Activated T-cell treated with anti-CD3 and anti-CD28 coated beads, Interleukin-2, amount 50 U/mL, for 24 hours (primary cell): ENCODE measurements at regions not wholly inside any gene's neighbourhood (a gene's known extent, or its start where the extent isn't known, plus 50 kb on each side); places are given as distances from the start of the nearest gene placed in this dataset.
"Not testable (repeated sequence)": the region's sequence is repeated elsewhere in the genome, so short reads cannot be mapped to it uniquely, and the experiment has no call there.

Source experiments
- DNase-seq: peaks from one replicate; pipeline ENCODE4 v3.0.0-alpha.2; 2020
- H3K27ac Mint-ChIP-seq: 2 replicates; pipeline ENCODE4 v1.8.0; 2020; ENCODE audit warnings: mild to moderate bottlenecking, mixed read lengths
- H3K27me3 Mint-ChIP-seq: 2 replicates; pipeline ENCODE4 v1.8.0; 2020; ENCODE audit warnings: mixed read lengths
- H3K36me3 Mint-ChIP-seq: 2 replicates; pipeline ENCODE4 v1.8.0; 2020; ENCODE audit warnings: low read depth, mixed read lengths
- H3K4me1 Mint-ChIP-seq: 2 replicates; pipeline ENCODE4 v1.8.0; 2020; ENCODE audit warnings: low read depth, mixed read lengths
- H3K4me3 Mint-ChIP-seq: 2 replicates; pipeline ENCODE4 v1.8.0; 2020; ENCODE audit warnings: mild to moderate bottlenecking, moderate library complexity, mixed read lengths
- H3K9me3 Mint-ChIP-seq: 2 replicates; pipeline ENCODE4 v1.8.0; 2020; ENCODE audit warnings: mixed read lengths

DNA sequence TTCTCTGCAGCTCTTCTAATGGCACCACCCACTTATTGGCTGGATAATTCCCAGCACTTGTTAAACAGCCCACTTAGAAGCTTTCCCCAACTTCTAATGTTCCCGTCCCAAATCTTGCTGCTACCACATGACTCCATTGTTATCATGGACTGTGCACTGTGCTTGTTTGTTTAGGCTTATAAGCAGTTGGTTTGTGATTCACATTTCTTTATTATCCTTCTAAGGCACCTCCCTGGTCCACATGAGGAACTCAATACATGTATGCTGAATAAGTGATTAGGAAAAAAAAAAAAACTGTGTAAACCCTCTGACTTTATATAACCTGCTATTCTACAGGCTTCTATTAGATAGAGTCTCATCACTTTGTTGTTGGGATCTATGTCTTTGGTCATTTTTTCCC lies 311.7 kb upstream of the CHRNA7 start:
- not testable (repeated sequence) for H3K27ac Mint-ChIP-seq, H3K27me3 Mint-ChIP-seq, H3K4me3 Mint-ChIP-seq, H3K4me1 Mint-ChIP-seq, H3K36me3 Mint-ChIP-seq, DNase-seq, H3K9me3 Mint-ChIP-seq

DNA sequence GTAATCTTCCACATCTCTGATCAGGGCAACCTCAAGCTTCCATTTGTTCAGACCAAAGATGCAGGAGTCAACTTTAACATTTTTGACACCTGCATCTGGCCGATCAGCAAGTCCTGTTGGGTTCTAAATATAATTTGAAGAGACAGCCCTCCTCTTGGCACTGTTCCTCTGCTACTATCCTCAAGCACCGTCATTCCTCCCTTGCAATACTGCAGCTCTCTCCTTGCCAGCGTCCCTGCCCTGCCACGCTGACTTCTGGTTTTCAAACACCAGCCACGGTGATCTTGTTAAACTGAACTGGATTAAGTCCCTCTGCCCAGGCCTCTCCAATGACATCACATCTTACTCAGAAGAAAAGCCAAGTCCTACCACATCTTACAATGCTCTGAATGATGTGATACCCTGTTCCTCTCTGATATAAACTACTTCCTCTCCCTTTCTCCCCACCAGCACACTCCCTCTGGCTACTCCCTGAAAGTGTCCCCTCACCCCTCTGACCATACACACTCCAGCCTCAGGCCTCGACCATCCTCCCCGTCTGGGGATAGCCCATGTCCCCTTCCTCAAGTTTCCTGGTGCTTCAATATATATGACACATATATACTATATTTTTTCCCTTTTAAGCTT lies 310.8 kb upstream of the CHRNA7 start:
- H3K27ac Mint-ChIP-seq, DNase-seq, H3K4me1 Mint-ChIP-seq, H3K36me3 Mint-ChIP-seq, H3K27me3 Mint-ChIP-seq, H3K4me3 Mint-ChIP-seq, H3K9me3 Mint-ChIP-seq: not testable (repeated sequence)

DNA sequence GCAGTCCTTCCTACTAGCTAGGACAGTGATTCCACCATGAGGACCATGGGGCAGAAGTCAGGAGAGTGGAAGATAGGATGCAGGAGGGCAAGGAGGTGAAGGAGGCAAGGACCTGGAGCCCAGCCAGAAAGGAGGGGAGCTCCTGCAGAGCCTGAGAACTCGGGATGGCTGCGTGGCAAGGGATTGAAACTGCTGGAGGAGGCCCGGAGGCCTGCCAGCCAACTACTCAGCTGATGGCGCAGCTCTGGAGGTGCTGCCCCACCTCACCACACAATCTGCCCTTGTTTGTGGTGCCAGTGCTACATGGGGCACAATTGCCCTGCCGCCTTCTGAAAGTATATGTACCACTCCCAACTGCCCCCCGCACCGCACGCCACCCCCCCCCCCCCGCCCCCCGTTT lies 307.3 kb upstream of the CHRNA7 start:
- not testable (repeated sequence) for H3K27ac Mint-ChIP-seq, DNase-seq, H3K4me1 Mint-ChIP-seq, H3K27me3 Mint-ChIP-seq, H3K4me3 Mint-ChIP-seq, H3K9me3 Mint-ChIP-seq, H3K36me3 Mint-ChIP-seq

DNA sequence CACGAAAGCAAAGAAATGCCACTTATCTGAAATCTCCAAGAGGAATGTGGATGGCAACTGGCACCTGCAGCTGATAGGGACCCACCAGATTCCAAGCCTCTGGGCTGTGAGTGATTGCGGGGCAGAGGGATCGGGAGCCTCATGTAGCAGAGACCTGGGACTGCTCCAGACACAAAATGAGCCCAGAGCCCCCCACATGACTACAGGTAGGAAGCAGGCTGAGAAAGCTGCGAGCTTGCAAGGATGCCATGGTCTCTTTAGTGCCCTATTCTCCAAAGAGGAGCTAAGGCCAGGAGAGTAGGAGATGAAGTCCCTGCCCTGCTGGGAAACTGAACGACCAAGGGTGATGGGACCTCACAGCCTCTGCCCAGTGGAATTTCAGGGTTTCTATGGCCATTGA lies 305.4 kb upstream of the CHRNA7 start:
- H3K4me1 Mint-ChIP-seq, H3K4me3 Mint-ChIP-seq, H3K27ac Mint-ChIP-seq, H3K9me3 Mint-ChIP-seq, DNase-seq, H3K36me3 Mint-ChIP-seq: not testable (repeated sequence)
- H3K27me3 Mint-ChIP-seq, result peaks cover 17% of the 10 kb centered on the region

DNA sequence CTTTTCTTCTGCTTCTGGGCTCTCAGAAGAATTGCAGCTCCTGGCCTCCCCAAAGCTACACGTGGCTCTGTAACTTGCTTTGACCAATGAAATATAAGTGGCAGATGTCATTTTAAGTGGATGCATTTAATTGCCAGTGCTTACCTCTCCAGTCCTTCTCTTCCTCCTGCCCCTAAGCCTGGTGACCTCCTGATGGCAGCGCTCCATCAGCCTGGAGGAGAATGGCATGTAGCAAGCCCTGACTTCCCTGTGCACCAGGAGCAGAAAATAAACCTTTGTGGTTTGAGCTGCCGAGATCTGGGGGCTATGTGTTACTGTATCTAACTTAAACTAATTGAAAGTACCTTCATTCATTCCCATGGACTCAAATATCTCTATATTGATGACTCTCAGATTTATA lies 304.7 kb upstream of the CHRNA7 start:
- H3K27ac Mint-ChIP-seq, H3K36me3 Mint-ChIP-seq, DNase-seq, H3K9me3 Mint-ChIP-seq, H3K4me1 Mint-ChIP-seq, H3K4me3 Mint-ChIP-seq: not testable (repeated sequence)
- peaks cover 22% of the 10 kb centered on the region for H3K27me3 Mint-ChIP-seq

DNA sequence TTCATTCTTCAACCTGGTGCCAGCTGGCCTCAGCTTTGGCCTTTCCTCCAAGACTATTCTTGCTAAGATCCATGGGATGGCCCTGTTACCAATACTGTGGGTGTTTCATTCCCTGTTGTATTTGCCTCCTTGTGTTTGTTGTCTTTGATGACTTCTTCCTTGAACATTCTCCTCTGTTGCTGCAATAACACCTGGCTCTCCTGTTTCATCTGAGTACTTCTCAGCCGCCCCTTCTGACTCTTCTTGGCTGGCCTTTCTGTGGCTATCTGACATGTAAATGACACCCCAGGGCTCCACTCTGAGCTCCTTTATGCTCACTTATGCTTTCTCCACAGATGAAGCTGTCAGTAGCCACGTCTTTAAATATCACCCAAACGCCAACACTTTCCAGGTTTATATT lies 302.7 kb upstream of the CHRNA7 start:
- no peak overlapping the region for H3K27ac Mint-ChIP-seq
- H3K4me3 Mint-ChIP-seq, result no peak overlapping the region
- no peaks in the 10 kb centered on the region for H3K4me1 Mint-ChIP-seq
- peaks cover 34% of the 10 kb centered on the region for H3K27me3 Mint-ChIP-seq
- DNase-seq, result no peak
- H3K9me3 Mint-ChIP-seq, result peaks cover 4% of the 10 kb centered on the region
- H3K36me3 Mint-ChIP-seq, result no peaks in the 10 kb centered on the region

DNA sequence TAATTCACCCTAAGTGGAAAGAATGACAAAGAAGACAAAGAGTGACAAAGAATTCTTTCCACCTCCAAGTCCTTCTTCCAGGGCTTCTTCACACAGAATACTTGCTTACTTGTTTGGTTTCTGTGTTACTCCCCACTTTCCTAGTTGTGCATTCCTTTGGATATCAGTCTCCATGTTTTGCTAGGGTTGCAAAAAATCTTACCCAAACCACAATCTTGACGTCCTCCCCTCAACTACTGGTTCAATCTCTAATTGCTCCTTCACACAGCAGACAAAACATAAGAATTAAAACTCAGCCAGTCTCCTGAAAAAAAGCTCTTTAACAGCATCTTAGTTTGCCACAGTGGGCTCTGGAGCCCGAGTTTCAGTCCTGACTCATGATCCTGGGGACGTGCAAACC lies 297.6 kb upstream of the CHRNA7 start:
- Mint-ChIP-seq H3K27ac (no peak overlapping the region), H3K27me3 (peaks cover 47% of the 10 kb centered on the region), H3K4me1 (no peaks in the 10 kb centered on the region), H3K36me3 (no peaks in the 10 kb centered on the region), H3K4me3 (no peak overlapping the region), H3K9me3 (peaks cover 4% of the 10 kb centered on the region)
- DNase-seq, result no peak

DNA sequence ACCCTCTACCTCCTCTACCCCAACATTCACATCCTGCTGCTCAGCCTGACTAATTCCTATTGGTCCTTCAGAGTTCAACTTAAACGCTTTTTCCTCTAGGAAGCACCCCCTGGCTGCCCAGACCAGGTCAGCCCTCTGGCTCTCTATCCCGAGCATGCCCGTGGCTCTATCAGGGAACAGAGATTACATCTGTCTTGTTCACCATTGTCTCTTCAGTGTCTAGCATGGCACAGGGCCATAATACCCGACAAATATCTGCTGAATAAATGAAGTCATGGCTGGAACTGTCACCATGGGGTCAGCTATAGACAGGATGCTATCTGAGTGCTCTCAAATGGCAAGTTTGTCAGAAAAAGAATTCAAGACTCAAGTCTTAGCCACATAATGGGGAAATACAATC lies 296.9 kb upstream of the CHRNA7 start:
- Mint-ChIP-seq H3K27ac (no peak overlapping the region), H3K4me3 (no peak overlapping the region), H3K4me1 (no peaks in the 10 kb centered on the region), H3K36me3 (no peaks in the 10 kb centered on the region), H3K9me3 (peaks cover 4% of the 10 kb centered on the region), H3K27me3 (peaks cover 51% of the 10 kb centered on the region)
- DNase-seq, result no peak

DNA sequence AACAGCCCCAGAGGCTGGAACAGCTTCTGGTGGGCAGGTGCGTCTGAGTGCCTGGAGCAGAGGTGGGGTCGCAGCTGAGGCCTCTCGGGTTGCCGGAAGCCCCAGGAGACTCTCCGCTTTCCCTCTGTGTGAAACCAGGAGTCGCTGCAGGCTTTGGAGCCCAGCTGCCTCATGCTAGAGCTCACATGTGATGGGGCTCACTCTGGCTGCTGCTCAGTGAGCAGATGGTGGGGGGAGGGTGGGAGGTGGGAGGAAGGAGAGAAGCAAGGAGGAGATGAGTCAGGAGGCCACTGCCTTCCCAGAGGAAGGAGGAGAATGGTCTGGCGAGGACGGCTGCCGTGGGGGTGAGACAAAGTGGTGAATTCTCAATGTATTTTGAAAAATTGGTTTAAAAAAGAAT lies 290.1 kb upstream of the CHRNA7 start:
- H3K9me3 Mint-ChIP-seq, result peaks cover 14% of the 10 kb centered on the region
- H3K27me3 Mint-ChIP-seq, result peaks cover 19% of the 10 kb centered on the region
- DNase-seq, result no peak
- no peaks in the 10 kb centered on the region for H3K4me1 Mint-ChIP-seq
- no peaks in the 10 kb centered on the region for H3K36me3 Mint-ChIP-seq
- no peak overlapping the region for H3K4me3 Mint-ChIP-seq
- no peak overlapping the region for H3K27ac Mint-ChIP-seq

DNA sequence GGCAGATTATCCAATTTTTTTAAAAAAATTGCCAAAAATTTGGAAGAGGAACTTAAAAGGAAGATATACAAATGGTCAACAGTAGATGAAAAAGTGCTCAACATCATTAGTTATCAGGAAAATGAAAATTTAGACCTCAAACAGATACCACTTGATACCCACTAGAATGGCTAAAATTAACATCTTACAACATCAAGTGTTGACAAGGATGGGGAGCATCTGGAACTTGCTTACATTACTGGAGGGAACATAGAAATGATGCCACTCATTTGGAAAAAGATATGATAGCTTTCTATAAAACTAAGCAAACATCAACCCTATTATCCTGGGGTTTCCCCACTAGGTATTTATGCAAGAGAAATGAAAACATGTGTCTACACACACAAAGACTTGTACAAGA lies 284.5 kb upstream of the CHRNA7 start:
- Mint-ChIP-seq H3K27ac (no peak overlapping the region), H3K27me3 (peaks cover 18% of the 10 kb centered on the region), H3K4me1 (no peaks in the 10 kb centered on the region), H3K9me3 (peaks cover 11% of the 10 kb centered on the region), H3K4me3 (no peak overlapping the region), H3K36me3 (no peaks in the 10 kb centered on the region)
- DNase-seq, result no peak

DNA sequence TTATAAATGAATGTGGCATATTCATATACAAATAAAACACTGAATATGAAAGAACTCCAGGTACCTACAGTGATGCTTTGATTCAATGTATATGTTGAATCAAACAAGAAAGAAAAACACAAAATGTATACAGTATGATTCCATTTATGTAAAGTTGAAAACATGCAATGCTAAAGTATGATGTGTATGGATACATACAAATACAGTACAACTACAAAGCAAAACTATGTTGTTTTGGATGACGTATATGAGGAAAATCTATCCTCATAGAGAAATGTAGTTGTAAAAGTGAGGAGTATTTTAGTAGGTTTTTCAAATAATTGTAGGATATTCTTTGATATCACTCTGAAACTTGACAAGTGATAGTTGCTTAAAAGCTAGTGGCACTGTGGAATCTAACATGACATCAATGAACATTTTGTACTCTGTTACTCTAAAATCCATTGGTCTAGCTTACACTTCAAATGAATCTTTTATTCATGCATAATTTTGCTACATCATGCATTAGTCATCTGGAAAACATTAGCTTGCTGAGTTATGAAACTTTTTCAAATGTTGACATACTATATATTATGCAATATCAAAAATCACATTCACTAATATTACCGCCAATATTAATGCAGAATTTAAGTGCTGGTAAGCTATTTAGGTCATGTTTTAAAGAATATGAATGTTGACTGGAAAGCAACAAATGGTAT lies 278.1 kb upstream of the CHRNA7 start:
- no peak for DNase-seq
- H3K27ac Mint-ChIP-seq, result no peak overlapping the region

DNA sequence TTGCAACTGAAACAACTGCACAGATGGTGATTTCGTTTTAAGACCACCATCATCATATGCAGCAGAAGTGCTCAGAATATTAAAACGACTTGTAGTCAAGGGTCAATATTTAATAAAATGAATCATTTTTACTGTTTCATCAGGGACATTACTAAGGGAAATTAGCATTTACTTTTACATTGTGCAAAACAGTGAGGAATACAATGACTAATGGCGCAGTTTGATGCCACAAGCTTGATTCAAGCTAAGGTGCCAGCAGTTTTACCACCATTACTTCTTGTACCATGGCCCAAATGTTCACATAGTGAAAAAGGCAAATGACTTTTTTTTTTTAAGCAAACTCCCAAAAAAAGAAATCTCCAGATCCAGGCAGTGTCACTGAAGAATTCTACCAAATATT lies 277.4 kb upstream of the CHRNA7 start:
- no peak overlapping the region for H3K4me3 Mint-ChIP-seq
- no peaks in the 10 kb centered on the region for H3K4me1 Mint-ChIP-seq
- H3K27ac Mint-ChIP-seq, result no peak overlapping the region
- H3K36me3 Mint-ChIP-seq, result no peaks in the 10 kb centered on the region
- H3K27me3 Mint-ChIP-seq, result peaks cover 15% of the 10 kb centered on the region
- DNase-seq, result no peak
- no peaks in the 10 kb centered on the region for H3K9me3 Mint-ChIP-seq

More for the DNA sequence above, 278.1 kb upstream of the CHRNA7 start:
- Mint-ChIP-seq H3K9me3 (no peaks in the 10 kb centered on the region), H3K27me3 (peaks cover 18% of the 10 kb centered on the region), H3K36me3 (no peaks in the 10 kb centered on the region), H3K4me1 (no peaks in the 10 kb centered on the region), H3K4me3 (no peak overlapping the region)

DNA sequence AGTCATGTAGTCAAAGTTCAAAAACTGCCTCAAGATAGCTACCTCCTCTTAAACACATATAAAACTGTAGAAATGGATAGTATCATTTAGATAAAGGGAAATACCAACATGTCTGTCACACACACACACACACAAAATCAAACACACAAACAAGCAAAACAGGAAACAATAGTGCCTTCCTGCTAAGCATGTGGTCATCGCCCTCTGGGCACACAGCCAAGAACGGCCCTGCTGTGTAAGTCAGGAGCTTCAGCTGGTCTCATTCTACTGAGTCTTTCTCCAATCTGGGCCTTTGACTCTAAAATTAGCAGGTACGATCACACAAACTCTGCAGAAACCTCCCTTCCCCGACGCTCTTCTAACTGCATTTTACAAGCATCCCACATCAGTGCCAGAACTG lies 272.2 kb upstream of the CHRNA7 start:
- DNase-seq, result no peak
- H3K4me3 Mint-ChIP-seq, result no peak overlapping the region
- H3K9me3 Mint-ChIP-seq, result no peaks in the 10 kb centered on the region
- H3K27me3 Mint-ChIP-seq, result peaks cover 38% of the 10 kb centered on the region
- no peaks in the 10 kb centered on the region for H3K36me3 Mint-ChIP-seq
- no peak overlapping the region for H3K27ac Mint-ChIP-seq
- H3K4me1 Mint-ChIP-seq, result no peaks in the 10 kb centered on the region

DNA sequence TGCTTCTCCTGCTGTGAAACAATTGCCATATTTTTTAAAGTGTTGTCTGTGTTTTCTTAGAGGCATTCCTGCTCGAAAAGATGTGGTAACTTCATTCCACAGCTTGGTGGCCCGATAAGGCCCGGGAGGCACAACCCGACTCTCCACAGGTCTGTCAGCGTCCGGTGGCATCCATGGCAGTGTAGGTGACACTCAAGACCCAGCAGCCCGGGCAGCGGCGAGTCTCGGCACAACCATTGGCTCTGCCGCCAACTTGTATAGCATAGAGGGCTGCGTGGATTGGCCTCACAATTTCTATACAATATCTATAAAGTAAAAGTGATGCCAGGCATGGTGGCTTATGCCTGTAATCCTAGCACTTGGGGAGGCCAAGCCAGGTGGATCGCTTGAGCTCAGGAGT lies 262.3 kb upstream of the CHRNA7 start:
- no peak overlapping the region for H3K27ac Mint-ChIP-seq
- no peaks in the 10 kb centered on the region for H3K4me1 Mint-ChIP-seq
- no peaks in the 10 kb centered on the region for H3K36me3 Mint-ChIP-seq
- no peak for DNase-seq
- no peaks in the 10 kb centered on the region for H3K9me3 Mint-ChIP-seq
- peaks cover 11% of the 10 kb centered on the region for H3K27me3 Mint-ChIP-seq
- H3K4me3 Mint-ChIP-seq, result no peak overlapping the region

DNA sequence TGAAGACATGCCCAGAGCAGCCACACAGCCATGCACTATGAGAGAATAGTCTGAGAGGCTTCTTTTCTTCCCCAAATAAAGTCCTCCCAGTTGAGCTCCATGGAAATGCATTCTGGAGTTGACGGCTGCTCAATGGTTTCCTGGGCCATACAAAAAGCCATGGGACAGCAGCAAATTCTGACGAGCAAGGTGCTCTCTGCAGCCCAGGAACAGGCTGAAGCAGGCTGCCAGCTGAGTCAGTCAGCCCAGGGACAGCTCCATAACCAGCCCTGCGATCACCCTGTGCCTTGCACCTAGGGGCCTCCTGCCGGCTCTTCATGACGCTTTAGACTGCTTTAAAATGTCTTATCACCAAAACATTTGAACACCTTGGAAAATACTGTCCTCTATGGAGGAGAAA lies 256.3 kb upstream of the CHRNA7 start:
- H3K36me3 Mint-ChIP-seq, result no peaks in the 10 kb centered on the region
- peaks cover 14% of the 10 kb centered on the region for H3K27me3 Mint-ChIP-seq
- no peak overlapping the region for H3K4me3 Mint-ChIP-seq
- H3K9me3 Mint-ChIP-seq, result no peaks in the 10 kb centered on the region
- no peaks in the 10 kb centered on the region for H3K4me1 Mint-ChIP-seq
- DNase-seq, result no peak
- no peak overlapping the region for H3K27ac Mint-ChIP-seq

DNA sequence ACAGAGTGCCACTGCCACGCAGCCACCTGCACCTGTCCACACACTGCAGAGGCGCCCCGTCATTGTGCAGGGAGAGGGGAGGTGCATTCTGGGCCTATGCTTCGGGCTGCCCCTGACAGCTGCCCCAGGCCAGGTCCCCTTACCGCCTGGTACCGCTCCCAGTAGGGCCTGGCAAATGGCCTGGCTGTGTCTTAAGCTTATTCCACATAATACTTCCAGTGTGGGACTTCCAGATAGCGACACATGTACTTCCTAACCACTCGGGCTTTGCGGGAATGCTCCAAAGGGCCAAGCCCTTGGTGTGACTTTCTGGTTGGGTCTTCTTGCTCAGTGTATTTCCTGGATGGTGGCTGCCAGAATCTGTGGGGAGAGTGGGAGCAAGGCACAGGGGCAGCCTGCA lies 254.3 kb upstream of the CHRNA7 start:
- Mint-ChIP-seq H3K9me3 (no peaks in the 10 kb centered on the region), H3K4me3 (no peak overlapping the region), H3K4me1 (no peaks in the 10 kb centered on the region), H3K36me3 (no peaks in the 10 kb centered on the region), H3K27me3 (peaks cover 14% of the 10 kb centered on the region), H3K27ac (no peak overlapping the region)
- DNase-seq, result no peak
